ENCODE measurements at regions not wholly inside any gene's neighbourhood (a gene's known extent, or its start where the extent isn't known, plus 50 kb on each side); places are given as distances from the start of the nearest gene placed in this dataset.
"Not testable (repeated sequence)": the region's sequence is repeated elsewhere in the genome, so short reads cannot be mapped to it uniquely, and the experiment has no call there.

DNA sequence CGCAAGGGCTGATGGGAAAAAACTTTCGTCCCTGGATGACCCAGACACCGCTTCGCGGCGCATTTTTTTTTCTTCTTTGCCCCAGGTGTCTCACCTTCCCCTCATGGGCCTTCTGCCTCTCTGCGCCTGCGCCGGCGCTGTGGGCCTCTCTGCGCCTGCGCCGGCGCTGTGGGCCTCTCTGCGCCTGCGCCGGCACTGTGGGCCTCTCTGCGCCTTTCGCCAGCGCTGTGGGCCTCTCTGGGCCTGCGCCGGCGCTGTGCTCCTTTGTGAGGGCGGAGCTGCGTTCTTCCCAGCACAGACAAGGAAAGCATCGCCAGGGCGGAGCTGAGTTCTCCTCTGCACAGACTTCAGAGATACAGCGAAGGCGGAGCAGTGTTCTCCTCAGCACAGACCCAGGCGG, 3703.0 kb upstream of the OR11H1 start:
- TF ChIP-seq, protein P1, sequence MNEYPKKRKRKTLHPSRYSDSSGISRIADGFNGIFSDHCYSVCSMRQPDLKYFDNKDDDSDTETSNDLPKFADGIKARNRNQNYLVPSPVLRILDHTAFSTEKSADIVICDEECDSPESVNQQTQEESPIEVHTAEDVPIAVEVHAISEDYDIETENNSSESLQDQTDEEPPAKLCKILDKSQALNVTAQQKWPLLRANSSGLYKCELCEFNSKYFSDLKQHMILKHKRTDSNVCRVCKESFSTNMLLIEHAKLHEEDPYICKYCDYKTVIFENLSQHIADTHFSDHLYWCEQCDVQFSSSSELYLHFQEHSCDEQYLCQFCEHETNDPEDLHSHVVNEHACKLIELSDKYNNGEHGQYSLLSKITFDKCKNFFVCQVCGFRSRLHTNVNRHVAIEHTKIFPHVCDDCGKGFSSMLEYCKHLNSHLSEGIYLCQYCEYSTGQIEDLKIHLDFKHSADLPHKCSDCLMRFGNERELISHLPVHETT (CRISPR knock-in tag; conservative IDR thresholded peaks at IDR 0.05 in 1 of 2, IDR thresholded peaks at IDR 0.05 in 1 of 2): not testable (repeated sequence)
- TF ChIP-seq, protein P2, sequence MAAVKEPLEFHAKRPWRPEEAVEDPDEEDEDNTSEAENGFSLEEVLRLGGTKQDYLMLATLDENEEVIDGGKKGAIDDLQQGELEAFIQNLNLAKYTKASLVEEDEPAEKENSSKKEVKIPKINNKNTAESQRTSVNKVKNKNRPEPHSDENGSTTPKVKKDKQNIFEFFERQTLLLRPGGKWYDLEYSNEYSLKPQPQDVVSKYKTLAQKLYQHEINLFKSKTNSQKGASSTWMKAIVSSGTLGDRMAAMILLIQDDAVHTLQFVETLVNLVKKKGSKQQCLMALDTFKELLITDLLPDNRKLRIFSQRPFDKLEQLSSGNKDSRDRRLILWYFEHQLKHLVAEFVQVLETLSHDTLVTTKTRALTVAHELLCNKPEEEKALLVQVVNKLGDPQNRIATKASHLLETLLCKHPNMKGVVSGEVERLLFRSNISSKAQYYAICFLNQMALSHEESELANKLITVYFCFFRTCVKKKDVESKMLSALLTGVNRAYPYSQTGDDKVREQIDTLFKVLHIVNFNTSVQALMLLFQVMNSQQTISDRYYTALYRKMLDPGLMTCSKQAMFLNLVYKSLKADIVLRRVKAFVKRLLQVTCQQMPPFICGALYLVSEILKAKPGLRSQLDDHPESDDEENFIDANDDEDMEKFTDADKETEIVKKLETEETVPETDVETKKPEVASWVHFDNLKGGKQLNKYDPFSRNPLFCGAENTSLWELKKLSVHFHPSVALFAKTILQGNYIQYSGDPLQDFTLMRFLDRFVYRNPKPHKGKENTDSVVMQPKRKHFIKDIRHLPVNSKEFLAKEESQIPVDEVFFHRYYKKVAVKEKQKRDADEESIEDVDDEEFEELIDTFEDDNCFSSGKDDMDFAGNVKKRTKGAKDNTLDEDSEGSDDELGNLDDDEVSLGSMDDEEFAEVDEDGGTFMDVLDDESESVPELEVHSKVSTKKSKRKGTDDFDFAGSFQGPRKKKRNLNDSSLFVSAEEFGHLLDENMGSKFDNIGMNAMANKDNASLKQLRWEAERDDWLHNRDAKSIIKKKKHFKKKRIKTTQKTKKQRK (IDR thresholded peaks at IDR 0.05; ENCODE audit: borderline replicate concordance, low read depth, low read length): not testable (repeated sequence)
- not testable (repeated sequence) for TF ChIP-seq KAT2B (IDR thresholded peaks at IDR 0.05; ENCODE audit: low read depth, low read length); YBX1 (IDR thresholded peaks at IDR 0.05); ZNF785 (CRISPR knock-in tag; IDR thresholded peaks at IDR 0.05); GABPB1 (CRISPR knock-in tag; IDR thresholded peaks at IDR 0.05)
- TF ChIP-seq, protein P3, sequence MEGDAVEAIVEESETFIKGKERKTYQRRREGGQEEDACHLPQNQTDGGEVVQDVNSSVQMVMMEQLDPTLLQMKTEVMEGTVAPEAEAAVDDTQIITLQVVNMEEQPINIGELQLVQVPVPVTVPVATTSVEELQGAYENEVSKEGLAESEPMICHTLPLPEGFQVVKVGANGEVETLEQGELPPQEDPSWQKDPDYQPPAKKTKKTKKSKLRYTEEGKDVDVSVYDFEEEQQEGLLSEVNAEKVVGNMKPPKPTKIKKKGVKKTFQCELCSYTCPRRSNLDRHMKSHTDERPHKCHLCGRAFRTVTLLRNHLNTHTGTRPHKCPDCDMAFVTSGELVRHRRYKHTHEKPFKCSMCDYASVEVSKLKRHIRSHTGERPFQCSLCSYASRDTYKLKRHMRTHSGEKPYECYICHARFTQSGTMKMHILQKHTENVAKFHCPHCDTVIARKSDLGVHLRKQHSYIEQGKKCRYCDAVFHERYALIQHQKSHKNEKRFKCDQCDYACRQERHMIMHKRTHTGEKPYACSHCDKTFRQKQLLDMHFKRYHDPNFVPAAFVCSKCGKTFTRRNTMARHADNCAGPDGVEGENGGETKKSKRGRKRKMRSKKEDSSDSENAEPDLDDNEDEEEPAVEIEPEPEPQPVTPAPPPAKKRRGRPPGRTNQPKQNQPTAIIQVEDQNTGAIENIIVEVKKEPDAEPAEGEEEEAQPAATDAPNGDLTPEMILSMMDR (IDR thresholded peaks at IDR 0.05 in 2 of 3, conservative IDR thresholded peaks at IDR 0.05 in 1 of 3; ENCODE audit: insufficient read depth in 2 of 3, low read depth in 1 of 3, low read length in 3 of 3): not testable (repeated sequence)
- TF ChIP-seq, protein P4, sequence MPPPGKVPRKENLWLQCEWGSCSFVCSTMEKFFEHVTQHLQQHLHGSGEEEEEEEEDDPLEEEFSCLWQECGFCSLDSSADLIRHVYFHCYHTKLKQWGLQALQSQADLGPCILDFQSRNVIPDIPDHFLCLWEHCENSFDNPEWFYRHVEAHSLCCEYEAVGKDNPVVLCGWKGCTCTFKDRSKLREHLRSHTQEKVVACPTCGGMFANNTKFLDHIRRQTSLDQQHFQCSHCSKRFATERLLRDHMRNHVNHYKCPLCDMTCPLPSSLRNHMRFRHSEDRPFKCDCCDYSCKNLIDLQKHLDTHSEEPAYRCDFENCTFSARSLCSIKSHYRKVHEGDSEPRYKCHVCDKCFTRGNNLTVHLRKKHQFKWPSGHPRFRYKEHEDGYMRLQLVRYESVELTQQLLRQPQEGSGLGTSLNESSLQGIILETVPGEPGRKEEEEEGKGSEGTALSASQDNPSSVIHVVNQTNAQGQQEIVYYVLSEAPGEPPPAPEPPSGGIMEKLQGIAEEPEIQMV (tag; conservative IDR thresholded peaks at IDR 0.05; ENCODE audit: low read depth): not testable (repeated sequence)
- TF ChIP-seq, protein P5, sequence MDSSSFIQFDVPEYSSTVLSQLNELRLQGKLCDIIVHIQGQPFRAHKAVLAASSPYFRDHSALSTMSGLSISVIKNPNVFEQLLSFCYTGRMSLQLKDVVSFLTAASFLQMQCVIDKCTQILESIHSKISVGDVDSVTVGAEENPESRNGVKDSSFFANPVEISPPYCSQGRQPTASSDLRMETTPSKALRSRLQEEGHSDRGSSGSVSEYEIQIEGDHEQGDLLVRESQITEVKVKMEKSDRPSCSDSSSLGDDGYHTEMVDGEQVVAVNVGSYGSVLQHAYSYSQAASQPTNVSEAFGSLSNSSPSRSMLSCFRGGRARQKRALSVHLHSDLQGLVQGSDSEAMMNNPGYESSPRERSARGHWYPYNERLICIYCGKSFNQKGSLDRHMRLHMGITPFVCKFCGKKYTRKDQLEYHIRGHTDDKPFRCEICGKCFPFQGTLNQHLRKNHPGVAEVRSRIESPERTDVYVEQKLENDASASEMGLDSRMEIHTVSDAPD (CRISPR knock-in tag; IDR thresholded peaks at IDR 0.05): not testable (repeated sequence)

Measured in K562 (cell line).